GM12874 (cell line): ENCODE measurements at regions not wholly inside any gene's neighbourhood (a gene's known extent, or its start where the extent isn't known, plus 50 kb on each side); places are given as distances from the start of the nearest gene placed in this dataset.
A peak's percentile ranks its signal among the peaks of the same experiment; 100 is the strongest.

Source experiments
- TF ChIP-seq, protein P1 (sequence below): IDR thresholded peaks from 2 replicates; pipeline ENCODE4 v1.5.1; 2011; ENCODE audit warnings: low read depth, mild to moderate bottlenecking, control low read depth, low read length, moderate library complexity; ENCODE audit not compliant: insufficient read depth

- TF ChIP-seq, protein P1, sequence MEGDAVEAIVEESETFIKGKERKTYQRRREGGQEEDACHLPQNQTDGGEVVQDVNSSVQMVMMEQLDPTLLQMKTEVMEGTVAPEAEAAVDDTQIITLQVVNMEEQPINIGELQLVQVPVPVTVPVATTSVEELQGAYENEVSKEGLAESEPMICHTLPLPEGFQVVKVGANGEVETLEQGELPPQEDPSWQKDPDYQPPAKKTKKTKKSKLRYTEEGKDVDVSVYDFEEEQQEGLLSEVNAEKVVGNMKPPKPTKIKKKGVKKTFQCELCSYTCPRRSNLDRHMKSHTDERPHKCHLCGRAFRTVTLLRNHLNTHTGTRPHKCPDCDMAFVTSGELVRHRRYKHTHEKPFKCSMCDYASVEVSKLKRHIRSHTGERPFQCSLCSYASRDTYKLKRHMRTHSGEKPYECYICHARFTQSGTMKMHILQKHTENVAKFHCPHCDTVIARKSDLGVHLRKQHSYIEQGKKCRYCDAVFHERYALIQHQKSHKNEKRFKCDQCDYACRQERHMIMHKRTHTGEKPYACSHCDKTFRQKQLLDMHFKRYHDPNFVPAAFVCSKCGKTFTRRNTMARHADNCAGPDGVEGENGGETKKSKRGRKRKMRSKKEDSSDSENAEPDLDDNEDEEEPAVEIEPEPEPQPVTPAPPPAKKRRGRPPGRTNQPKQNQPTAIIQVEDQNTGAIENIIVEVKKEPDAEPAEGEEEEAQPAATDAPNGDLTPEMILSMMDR: no peak
Observed at GRCh38 chr10:90642136-90642535, 215.7 kb downstream of the HTR7 start.

DNA sequence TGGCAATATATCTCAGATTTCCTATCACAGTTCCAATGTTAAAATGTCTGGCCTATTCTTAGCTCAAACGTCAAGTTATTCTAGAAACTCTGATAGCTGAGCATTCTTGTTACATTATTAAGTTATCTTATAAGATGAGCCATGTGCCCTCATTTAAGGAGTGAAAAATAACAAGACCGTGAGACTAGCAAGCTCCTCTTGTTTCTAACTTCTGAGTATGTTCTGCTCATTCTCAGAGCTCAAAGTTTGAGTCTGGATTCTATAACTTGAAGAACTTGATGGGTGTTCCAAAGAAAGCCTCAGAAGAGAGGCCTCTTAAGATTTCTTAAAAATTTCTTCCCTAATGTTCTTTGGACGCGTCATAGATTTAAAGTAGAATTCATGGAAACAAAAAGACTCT is 215.2 kb downstream of the HTR7 start:
- TF ChIP-seq, protein P1: no peak

DNA sequence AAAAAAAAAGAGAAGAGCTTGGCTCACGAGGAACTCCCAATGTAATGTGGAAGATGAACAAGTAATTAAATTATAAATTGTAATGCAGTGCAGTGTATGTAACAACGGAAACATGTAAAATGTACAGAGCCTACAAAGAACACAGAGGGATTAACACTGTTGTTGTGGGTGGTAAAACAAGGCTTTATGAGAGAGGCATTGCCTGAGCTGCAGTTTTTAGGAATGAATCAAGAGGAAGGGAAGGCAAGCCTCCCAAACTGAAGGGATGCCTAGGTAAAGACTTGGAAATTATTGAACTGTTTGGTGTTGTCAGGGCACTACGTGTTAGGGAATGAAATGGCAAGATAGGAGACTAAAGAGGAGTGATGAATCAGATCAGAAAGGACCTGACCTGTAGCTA is 213.7 kb downstream of the HTR7 start:
- TF ChIP-seq, protein P1: no peak

- TF ChIP-seq, protein P1: no peak
Observed at GRCh38 chr10:90650858-90651257, 207.0 kb downstream of the HTR7 start.

GRCh38 chr10:90652519-90652918 is 205.3 kb downstream of the HTR7 start:
- TF ChIP-seq, protein P1: 0 out of 2 replicates have a peak, but pooled peaks have one; percentile 26

GRCh38 chr10:90658791-90659190 is 199.0 kb downstream of the HTR7 start:
- TF ChIP-seq, protein P1: no peak

GRCh38 chr10:90665905-90666662 is 191.8 kb downstream of the HTR7 start:
- TF ChIP-seq, protein P1: no peak
